IPS DF 6.9 (cell line): ENCODE measurements at regions not wholly inside any gene's neighbourhood (a gene's known extent, or its start where the extent isn't known, plus 50 kb on each side); places are given as distances from the start of the nearest gene placed in this dataset.

Experiments used
- DNase-seq: peaks from one replicate; pipeline ENCODE4 v3.0.0-alpha.2; 2013; ENCODE audit warnings: low read depth, low spot score
- H3K27ac ChIP-seq: one replicate; pipeline ENCODE4 v1.5.1; 2013; ENCODE audit warnings: low read length, control low read depth
- H3K27me3 ChIP-seq: 2 replicates; pipeline ENCODE4 v1.6.1; 2013; ENCODE audit warnings: mild to moderate bottlenecking, low read length; ENCODE audit not compliant: control insufficient read depth, insufficient read depth
- H3K36me3 ChIP-seq: 2 replicates; pipeline ENCODE4 v1.6.1; 2013; ENCODE audit warnings: low read length; ENCODE audit not compliant: control insufficient read depth, insufficient read depth
- H3K4me1 ChIP-seq: 2 replicates; pipeline ENCODE4 v1.6.1; 2013; ENCODE audit warnings: low read length; ENCODE audit not compliant: control insufficient read depth, insufficient read depth
- H3K4me3 ChIP-seq: 2 replicates; pipeline ENCODE4 v1.5.1; 2013; ENCODE audit warnings: mild to moderate bottlenecking, low read length
- H3K9me3 ChIP-seq: 2 replicates; pipeline ENCODE4 v1.6.1; 2013; ENCODE audit warnings: low read length, inconsistent platforms; ENCODE audit not compliant: control insufficient read depth, insufficient read depth
- WGBS: extraction: QIAGEN DNeasy Blood & Tissue Kit; methylation state at CpG from one replicate; pipeline ENCODE4 v1.1.7; 2013; ENCODE audit warnings: mixed read lengths, missing lambda C conversion rate; ENCODE audit not compliant: insufficient read length, insufficient coverage; 5-methylcytosine and 5-hydroxymethylcytosine counted together

DNA sequence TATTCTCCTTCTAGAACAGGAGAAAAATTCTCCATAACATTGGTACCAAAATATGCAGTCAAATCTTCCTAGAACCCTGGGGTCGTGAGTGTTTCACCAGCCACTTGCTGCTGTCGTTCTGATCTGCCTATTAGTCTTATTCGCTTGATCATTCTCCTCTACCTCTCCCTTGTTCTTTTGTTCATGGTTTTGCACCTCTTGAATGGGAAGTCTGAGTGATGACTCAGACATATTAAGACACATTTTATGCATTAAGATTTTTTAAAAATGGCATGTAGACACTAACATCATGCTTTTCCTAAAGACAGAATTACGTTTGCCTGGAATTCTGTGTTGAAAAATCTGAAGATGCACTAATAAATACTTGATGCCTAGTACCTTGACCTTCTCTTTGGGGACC is 159.2 kb upstream of the LRIG3 start:
- Histone ChIP-seq H3K27ac (no peak overlapping the region), H3K9me3 (no peaks in the 10 kb centered on the region), H3K4me1 (no peaks in the 10 kb centered on the region), H3K27me3 (no peaks in the 10 kb centered on the region), H3K4me3 (no peak overlapping the region), H3K36me3 (no peaks in the 10 kb centered on the region)
- no CpG with 5 or more reads among the region's 4 CpGs for WGBS
- no peak for DNase-seq

- H3K4me1 ChIP-seq: no peaks in the 10 kb centered on the region
- H3K4me3 ChIP-seq: no peak overlapping the region
- no peak for DNase-seq
- H3K36me3 ChIP-seq: no peaks in the 10 kb centered on the region
- H3K27me3 ChIP-seq: no peaks in the 10 kb centered on the region
- no CpG with 5 or more reads among the region's 2 CpGs for WGBS
- H3K27ac ChIP-seq: no peak overlapping the region
- no peaks in the 10 kb centered on the region for H3K9me3 ChIP-seq
These were observed 158.7 kb upstream of the LRIG3 start for GRCh38 chr12:59079002-59079401.

GRCh38 chr12:59077575-59078426 is 157.5 kb upstream of the LRIG3 start:
- Histone ChIP-seq H3K4me3 (no peak overlapping the region), H3K36me3 (no peaks in the 10 kb centered on the region), H3K4me1 (no peaks in the 10 kb centered on the region), H3K9me3 (no peaks in the 10 kb centered on the region), H3K27ac (no peak overlapping the region), H3K27me3 (no peaks in the 10 kb centered on the region)
- no CpG with 5 or more reads among the region's 6 CpGs for WGBS
- DNase-seq: no peak

DNA sequence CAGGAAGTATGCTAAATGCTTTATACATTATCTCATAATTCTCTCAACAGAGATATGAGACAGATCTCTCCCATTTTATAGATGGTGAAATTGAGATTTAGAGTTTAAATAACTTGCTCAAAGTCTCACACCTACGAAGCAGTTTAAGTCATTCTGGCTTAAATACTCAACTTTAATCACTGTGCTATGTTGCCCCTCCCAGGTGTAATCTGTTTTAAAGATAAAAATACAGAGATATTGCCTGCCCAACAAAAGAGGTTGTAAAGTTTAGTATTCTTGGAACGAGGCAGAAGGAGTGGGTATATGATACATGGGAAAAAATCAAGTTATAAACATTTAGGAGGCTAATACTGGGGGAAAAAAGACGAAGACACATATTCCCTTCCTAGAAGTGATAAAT is 156.8 kb upstream of the LRIG3 start:
- no peak overlapping the region for H3K27ac ChIP-seq
- no peak for DNase-seq
- no peaks in the 10 kb centered on the region for H3K4me1 ChIP-seq
- no CpG with 5 or more reads among the region's 3 CpGs for WGBS
- H3K4me3 ChIP-seq: no peak overlapping the region
- no peaks in the 10 kb centered on the region for H3K36me3 ChIP-seq
- no peaks in the 10 kb centered on the region for H3K27me3 ChIP-seq
- no peaks in the 10 kb centered on the region for H3K9me3 ChIP-seq

- Histone ChIP-seq H3K27me3 (no peaks in the 10 kb centered on the region), H3K27ac (no peak overlapping the region), H3K4me1 (no peaks in the 10 kb centered on the region), H3K9me3 (no peaks in the 10 kb centered on the region), H3K36me3 (no peaks in the 10 kb centered on the region), H3K4me3 (no peak overlapping the region)
- WGBS: no CpG with 5 or more reads among the region's 1 CpG
- no peak for DNase-seq
These were observed 156.3 kb upstream of the LRIG3 start for GRCh38 chr12:59076622-59077021.

DNA sequence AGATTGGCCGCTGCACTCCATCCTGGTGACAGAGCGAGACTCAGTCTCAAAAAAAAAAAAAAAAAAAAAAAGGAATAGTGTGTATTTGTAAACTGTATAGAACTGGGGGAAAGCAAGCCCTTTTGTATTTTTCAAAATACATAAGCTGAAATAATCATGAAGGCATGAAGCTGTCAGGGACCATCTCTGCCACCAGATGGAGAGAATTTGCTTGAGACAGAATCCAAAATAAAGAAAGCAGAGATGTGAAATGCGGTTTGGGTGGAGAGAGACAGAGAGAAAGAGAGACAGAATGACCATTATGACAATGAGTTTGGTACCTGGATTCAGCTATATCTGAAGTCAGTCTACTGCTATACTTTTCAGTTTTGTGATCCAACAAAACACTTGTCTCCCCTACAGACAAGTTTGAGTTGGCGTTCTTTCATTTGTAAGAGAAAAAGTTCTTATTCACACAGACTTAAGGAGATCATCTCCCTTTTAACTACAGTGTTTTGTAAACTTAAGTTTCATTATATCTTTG is 155.7 kb upstream of the LRIG3 start:
- Histone ChIP-seq H3K9me3 (no peaks in the 10 kb centered on the region), H3K27me3 (no peaks in the 10 kb centered on the region), H3K4me3 (no peak overlapping the region), H3K4me1 (no peaks in the 10 kb centered on the region), H3K36me3 (no peaks in the 10 kb centered on the region), H3K27ac (no peak overlapping the region)
- DNase-seq: no peak
- no CpG with 5 or more reads among the region's 4 CpGs for WGBS

- H3K27me3 ChIP-seq: no peaks in the 10 kb centered on the region
- H3K4me3 ChIP-seq: no peak overlapping the region
- H3K27ac ChIP-seq: no peak overlapping the region
- no peaks in the 10 kb centered on the region for H3K4me1 ChIP-seq
- WGBS: no CpG with 5 or more reads among the region's 3 CpGs
- H3K9me3 ChIP-seq: no peaks in the 10 kb centered on the region
- no peaks in the 10 kb centered on the region for H3K36me3 ChIP-seq
- no peak for DNase-seq
These were observed 154.8 kb upstream of the LRIG3 start for GRCh38 chr12:59075141-59075540.

DNA sequence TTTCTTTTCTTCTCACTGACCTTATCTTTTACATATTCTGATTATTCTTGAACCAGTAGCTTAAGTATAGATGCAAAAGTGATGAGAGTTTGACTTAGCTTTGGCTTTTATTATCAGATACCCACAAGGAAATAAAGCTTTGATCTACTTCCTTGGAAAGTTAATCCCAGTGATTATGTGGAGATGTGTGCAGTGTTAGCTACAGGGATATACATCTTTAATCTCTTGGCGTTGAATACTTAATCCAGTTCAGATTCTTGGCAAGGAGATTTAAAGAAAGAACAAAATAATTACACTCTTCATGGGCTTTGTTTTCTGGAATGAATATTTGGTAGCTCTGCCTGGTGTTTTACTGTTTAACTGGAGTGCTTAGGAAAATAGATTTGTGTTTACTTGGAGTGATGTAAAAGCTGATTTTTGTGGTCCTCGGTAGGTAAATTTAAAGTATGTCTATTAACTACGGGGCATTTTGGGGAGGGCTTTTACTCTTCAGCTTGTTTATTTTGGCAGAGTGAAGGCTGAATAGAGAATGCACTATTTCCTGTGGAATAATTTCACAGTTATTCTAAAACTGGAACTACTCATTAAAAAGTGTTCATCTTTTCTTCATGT is 150.1 kb upstream of the LRIG3 start:
- WGBS: no CpG with 5 or more reads among the region's 3 CpGs
- no peaks in the 10 kb centered on the region for H3K9me3 ChIP-seq
- no peaks in the 10 kb centered on the region for H3K36me3 ChIP-seq
- no peaks in the 10 kb centered on the region for H3K27me3 ChIP-seq
- no peak overlapping the region for H3K4me3 ChIP-seq
- no peak overlapping the region for H3K27ac ChIP-seq
- DNase-seq: no peak
- H3K4me1 ChIP-seq: no peaks in the 10 kb centered on the region

- no peak overlapping the region for H3K27ac ChIP-seq
These were observed 149.2 kb upstream of the LRIG3 start for GRCh38 chr12:59069516-59069915.

DNA sequence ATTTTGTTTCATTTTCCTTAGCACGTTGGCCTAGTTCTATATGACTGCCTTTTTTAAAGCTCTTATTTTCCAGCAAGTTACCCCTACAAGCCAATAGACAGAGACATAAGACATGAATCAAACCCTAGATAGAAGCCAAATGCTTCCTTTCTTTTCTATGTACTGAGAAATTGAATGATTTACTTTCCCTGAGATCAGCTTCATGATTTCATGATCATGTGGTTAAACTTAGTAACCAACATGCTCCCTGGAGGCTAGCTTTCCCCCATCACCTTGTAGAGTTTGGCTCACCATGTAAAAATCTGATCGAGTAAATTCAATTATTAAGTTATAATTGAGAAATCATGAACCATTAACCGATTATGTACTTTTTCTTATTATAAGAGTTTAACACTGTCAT is 148.1 kb upstream of the LRIG3 start:
- no CpG with 5 or more reads among the region's 3 CpGs for WGBS

More at GRCh38 chr12:59069516-59069915, 149.2 kb upstream of the LRIG3 start:
- no peaks in the 10 kb centered on the region for H3K36me3 ChIP-seq
- no peaks in the 10 kb centered on the region for H3K9me3 ChIP-seq
- no peak overlapping the region for H3K4me3 ChIP-seq
- no CpG with 5 or more reads among the region's 1 CpG for WGBS
- no peaks in the 10 kb centered on the region for H3K4me1 ChIP-seq
- no peak for DNase-seq
- H3K27me3 ChIP-seq: no peaks in the 10 kb centered on the region

More for the DNA sequence above, 148.1 kb upstream of the LRIG3 start:
- Histone ChIP-seq H3K27me3 (no peaks in the 10 kb centered on the region), H3K27ac (no peak overlapping the region), H3K4me1 (no peaks in the 10 kb centered on the region), H3K4me3 (no peak overlapping the region), H3K9me3 (no peaks in the 10 kb centered on the region), H3K36me3 (no peaks in the 10 kb centered on the region)
- DNase-seq: no peak
